GM21360 (cell line): ENCODE measurements at regions not wholly inside any gene's neighbourhood (a gene's known extent, or its start where the extent isn't known, plus 50 kb on each side); places are given as distances from the start of the nearest gene placed in this dataset.

ENCODE experiments used
- ATAC-seq: cut with Tn5 transposase; IDR thresholded peaks from one replicate; pipeline ENCODE4 v1.9.1; 2021; ENCODE audit warnings: mild to moderate bottlenecking, moderate library complexity; ENCODE audit not compliant: unreplicated experiment

DNA sequence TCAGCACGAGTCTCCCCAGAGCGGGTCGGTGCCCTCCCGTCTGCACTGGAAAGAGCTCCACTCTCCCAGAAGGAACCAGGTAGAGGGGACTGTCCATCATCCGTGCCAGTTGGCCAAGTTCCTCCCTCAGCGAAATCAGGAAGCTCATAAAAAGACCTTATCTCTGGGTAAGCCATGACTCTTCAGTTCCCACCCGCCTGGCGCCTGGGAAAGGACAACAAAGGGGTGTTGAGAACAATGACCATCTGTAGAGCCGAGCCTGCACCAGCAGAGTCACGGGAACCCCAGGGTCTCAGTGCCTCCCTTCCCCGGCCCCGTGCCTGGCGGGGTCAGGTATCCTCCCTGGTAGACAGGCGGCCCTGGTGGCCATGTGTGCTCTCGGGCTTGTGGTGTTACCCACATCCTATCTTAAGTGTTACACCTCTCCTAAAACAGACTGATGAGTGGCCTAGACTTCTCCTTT lies 190.7 kb downstream of the AXIN2 start:
- no peak for ATAC-seq

DNA sequence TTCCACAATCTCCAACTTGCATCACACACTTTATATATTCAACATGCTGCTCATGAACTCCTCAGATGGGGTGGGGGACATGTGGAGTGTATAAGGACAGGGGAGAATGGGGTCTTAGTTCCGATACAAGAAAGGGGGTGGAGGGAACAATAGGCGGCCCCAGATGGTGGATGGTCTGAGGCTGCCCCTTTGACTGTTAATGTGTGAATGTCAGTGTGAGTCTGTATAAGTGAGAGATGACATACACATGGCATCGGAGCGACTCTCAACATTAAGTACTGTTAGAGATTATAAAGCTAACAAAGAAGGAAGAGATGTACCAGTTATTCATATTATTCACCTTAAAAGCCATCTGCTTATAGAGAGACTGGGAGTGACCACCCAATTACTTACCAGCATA lies 193.1 kb downstream of the AXIN2 start:
- ATAC-seq, result no peak

DNA sequence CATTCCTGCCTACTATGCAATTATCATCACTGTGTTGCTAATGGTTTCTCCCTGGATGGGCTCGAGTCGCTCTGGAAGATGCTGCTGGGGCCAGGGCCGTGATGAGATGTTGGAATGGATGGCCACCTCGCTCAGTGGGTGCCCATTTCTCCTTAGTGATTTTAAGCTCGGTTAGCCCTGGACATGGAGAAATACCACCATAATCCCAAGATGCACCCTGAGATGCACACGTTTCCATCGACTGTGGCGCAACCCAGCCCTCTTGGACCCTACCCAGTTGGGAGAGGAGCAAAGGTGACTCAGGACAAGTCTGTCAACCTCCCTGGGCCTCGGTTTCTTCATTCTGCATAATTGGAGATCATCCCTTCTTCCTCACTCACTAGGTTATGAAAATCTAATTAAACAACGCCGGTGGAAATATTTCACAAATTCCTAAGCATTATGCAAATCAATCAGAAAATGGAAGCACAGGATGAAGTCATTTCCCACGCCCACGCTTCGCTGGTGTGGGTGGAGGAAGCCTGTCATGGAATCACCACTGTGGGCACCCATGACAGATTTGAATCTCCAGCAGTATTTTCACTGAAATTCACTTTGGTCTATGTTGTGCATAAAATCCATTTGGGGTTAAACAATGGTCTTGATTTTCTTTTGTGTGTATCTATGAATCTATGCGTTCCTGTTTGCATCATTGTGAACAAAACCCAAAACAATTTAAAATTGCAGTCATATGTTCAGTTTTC lies 195.2 kb downstream of the AXIN2 start:
- ATAC-seq, result no peak

DNA sequence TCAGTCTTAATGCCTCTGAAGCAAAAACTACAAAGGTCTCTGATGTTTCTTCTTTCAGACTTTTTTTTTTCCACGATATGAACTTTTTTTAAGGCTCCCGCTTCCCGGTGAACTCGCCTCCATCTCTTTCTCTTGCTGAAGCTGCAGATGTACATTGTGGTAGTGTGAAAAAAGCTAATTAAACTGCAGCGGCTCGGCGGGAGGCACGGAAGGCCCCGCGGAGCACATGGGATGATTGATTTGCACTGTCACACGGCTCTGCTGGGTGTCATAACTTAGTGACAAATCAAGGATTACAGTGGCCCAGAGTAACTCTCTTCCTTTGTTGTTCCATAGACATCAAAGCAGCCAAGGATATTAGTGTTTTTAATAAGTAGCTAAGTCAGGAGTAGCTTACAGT lies 196.3 kb downstream of the AXIN2 start:
- ATAC-seq, result no peak

DNA sequence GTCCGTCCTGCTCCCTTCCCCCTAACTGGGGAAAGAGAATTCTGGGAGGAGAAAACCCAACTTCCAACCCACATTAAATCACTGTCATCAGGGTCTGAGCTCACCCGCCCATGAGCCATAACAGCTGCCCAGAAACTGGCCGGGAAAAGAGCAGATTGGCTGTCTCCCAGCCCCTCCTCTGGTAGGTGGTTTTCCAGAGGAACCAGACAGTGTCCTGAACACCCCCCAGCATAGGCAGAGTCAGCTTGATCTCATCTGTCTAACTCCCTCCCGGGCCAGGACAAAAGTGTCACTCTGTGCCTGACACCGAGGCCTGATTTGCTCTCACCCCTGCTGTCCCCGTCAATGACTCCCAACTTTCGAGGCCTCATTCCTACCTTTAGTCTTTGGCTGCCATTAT lies 197.0 kb downstream of the AXIN2 start:
- ATAC-seq, result no peak

DNA sequence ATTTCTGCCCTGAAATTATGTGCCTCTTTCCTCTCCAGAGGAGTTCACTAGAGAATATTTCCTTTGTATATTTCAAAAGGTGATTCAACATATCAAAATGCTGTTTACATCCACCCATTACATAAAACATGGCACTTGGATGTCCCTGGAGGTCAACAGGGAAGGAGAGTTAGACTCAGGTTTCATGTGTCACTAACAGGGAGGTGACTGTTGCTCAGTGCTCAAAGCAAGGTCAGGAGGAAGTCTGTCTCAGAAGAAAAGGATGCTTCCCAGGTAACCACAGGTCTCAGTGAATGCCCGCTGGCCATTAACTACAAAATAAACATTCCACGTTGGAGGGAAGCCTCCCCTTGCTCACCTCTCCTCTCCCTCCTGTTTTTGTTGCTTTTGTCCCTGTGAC lies 198.6 kb downstream of the AXIN2 start:
- ATAC-seq, result peak; percentile 12

DNA sequence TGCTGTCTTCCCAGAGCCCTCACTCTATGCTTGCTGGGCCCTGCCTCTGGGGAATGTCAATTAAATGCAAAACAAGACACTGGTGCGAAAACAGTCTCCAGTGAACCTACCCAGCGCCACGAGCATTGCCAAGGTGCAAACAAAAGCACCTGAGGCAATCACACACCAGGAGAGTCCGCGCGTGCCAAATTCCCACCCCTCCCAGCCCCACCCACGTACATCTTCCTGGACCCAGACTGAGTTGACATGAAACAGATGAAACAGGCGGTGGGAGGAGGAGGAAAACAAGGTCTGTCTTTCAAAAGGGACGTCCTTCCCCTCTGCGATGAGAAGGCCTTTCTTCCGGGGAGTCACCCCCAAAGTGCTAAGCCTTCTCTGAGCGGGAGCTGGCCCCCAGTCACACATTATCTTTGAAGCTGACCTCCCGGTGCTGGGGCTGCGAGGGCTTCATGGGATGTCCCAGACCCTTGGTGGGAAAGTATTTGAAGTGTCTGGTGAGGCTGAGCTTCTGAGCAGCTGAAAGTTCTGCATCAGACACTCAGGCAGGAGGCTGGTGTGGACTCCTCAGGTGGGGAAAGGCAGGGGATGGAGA lies 200.4 kb downstream of the AXIN2 start:
- no peak for ATAC-seq

DNA sequence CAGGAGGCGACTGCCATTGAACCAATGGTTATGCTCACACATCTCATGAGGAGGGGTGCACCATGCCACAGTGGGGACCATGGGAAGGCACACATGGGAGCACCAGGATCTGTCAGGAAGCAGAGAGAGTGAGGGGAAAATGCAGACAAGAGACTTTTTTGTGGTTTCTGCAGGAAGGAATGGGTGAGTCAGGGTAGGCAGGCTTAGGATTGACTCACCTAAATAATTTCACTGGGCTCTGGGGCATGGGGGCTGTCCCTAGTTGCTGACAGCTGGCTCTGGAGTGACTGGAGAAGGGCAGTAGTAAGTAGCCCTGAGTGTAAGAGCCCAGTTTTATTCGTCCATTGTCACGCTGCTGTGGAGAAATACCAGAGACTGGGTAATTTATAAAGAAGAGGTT lies 202.4 kb downstream of the AXIN2 start:
- no peak for ATAC-seq

DNA sequence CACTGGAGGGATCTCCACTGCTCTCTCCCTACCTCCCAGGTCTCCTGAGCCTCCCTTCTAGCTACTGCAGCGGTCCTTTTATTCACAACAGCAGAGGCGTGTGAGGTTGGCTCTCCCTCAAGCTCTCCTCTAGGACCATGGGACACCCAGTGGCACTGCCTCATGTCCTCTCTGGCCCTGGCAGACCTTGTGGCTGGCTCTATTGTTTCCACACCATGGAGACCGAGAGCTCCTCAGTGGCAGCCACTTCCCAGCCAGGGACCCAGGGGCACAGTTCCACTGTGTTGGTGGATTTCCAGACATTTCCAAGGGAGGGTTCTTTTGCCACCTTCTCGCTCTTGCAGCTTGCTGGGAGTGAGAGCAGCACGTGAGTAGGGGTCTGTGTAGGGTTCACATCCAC lies 204.9 kb downstream of the AXIN2 start:
- no peak for ATAC-seq

DNA sequence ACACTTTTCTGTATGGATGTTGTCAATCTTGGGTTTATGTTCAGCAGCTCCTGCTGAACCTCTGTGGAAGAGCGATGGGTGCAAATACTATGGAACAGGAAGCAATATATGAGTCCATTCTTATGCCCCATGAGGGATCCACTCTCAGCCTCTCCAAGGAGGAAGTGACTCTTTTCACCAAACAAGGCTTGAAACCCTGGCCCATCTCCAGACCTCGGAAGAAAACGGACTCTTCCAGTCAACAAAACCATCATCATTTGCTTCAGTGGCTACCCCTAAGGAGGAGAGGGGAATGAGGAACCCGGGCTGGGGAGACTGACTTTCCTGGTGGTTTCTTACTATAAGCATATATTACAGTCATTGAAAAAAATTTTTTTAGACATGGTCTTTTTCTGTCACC lies 206.2 kb downstream of the AXIN2 start:
- ATAC-seq, result no peak

DNA sequence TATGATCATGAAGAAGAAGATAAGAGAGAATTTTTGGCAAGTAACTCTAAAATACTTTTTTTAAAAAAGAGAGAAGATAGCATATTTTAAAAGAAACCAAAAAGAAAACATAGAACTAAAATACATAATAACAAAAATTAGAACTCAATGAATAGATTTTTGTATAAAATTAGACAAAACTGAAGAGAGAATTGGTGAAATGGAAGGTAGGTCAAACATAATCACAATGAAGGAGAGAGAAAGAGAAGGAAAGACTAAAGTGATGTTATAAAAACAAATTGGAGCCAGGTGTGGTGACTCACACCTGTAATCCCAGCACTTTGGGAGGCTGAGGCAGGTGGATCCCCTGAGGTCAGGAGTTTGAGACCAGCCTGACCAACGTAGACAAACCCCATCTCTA lies 211.5 kb downstream of the AXIN2 start:
- no peak for ATAC-seq

DNA sequence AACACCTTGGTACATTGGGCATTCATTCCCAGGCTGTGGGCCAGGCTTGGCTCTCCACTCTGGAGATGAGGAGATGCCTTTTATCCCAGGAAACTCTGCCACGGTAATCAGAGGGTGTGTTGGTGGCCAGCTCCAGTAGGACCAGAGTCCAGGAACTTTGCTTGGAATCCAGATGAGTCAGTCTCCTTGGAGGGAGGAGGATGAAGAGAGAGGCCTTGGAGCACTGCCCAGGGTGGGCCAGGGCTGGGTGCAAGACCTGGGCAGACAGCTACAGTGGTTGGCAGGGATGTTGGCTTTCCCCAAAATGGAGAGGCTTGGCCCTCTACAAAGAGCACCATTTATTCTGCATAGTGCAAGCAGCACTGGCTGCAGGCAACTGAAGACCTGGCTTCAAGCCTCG lies 209.0 kb downstream of the RGS9 start:
- ATAC-seq, result no peak

DNA sequence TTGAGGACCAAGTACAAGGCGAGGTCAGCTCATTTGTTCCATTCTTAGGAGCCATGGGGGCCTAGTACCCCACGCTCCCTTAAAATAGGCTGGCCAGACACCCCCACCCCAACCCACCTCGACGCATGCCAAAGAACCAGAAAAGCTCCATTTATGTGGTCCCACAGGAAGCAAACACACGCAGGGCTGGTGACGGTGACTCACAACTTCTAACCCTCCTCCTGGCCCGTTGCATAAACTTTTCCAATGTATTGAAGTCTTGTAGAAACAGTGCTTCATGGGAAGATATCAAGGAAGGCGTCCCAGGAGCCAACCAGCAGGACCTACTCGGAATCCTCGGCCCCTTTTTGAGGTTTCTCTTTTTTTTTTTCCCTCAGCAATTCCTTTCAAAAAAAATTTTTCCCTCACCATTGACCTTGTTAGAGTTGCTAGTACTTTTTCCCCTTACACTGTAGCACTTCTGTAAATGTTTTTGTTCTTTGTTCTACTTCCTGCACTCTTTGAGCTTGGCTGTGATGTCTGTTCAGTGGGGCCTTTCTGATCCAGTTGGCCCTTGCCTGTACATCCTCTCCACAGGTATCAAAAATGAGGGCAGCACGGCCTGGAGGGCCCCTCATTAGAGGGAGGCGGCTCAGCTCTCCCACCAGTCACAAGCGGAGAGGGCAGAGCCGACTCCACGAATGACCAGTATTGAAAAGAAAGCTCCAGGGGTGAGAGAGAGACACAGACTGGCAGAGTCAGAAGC lies 208.3 kb downstream of the RGS9 start:
- no peak for ATAC-seq

DNA sequence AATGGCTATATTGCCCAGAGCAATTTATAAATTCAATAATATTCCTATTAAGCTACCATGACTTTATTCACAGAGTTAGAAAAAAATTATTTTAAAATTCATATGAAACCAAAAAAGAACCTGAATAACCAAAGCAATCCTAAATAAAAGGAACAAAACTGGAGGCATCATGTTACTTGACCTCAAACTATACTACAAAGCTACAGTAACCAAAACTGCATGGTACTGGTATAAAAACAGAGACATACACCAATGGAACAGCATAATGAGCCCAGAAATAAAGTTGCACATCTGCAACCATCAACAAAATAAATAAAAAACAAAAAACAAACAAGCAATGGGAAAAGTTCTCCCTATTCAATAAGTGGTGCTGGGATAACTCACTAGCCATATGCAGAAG lies 203.2 kb downstream of the RGS9 start:
- no peak for ATAC-seq

DNA sequence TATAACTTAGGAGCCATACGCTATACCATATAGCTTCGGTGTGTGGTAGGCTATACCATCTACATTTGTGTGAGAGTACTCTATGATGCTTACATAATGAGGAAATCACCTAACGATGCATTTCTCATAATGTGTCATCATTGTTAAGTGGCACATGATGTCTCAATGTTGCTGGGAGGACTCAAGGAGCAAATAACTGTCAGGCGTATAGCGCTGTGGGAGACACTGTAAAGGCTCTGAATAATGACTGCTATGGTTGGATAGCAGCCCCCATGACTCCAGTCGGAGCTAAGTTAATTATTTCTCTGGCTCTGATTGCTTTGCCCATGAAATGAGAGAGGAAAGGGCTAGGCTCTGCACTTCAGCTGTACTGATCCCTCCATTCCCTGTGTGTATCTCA lies 197.2 kb downstream of the RGS9 start:
- no peak for ATAC-seq

DNA sequence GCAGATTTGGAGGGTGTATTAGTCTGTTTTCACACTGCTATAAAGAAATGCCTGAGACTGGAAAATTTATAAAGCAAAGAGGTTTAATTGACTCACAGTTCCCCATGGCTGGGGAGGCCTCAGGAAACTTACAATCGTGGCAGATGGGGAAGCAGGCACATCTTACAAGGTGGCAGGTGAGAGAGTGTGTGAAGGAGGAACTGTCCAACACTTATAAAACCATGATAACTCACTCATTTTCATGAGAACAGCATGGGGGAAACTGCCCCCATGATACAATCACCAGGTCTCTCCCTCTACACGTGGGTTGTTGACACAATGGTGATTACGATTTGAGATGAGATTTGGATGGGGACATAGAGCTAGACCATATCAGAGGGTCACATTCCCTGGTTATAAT lies 195.6 kb downstream of the RGS9 start:
- no peak for ATAC-seq

DNA sequence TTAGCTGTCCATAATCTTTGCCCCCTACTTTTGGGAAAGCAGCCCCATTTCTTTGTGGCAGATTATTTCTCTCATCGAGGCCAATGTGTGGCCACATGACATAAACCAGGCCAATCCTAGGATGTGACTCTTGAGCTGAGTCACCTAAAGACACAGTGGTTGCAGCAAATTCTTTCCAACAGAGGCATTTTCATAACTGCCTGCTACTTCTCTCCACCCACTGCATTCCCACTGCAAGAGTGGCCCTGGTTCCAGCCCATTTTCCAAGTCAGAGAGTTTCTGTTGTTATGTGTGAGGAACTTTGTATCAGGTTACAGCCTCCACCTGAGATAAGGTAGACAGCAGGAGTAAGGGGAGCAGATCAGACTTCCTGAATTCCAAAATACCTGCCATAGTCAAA lies 195.2 kb downstream of the RGS9 start:
- no peak for ATAC-seq

DNA sequence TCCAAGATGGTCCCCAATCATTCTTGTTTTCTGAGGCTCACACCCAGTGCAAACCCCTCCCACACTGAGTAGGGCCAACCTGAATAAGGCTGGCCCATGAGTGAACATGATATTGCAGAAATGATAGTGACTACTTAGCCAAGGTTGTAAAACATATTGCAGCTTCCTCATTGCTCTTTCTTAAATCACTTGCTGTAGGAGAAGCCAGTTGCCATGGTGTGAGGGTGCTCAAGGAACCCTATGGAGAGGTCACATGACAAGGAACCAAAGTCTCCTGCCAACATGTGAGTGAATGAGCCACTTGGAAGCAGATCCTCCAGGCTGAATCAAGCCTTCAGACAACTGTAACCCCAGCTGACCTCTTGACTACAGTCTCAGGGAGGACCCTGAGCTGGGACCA lies 191.4 kb downstream of the RGS9 start:
- no peak for ATAC-seq

DNA sequence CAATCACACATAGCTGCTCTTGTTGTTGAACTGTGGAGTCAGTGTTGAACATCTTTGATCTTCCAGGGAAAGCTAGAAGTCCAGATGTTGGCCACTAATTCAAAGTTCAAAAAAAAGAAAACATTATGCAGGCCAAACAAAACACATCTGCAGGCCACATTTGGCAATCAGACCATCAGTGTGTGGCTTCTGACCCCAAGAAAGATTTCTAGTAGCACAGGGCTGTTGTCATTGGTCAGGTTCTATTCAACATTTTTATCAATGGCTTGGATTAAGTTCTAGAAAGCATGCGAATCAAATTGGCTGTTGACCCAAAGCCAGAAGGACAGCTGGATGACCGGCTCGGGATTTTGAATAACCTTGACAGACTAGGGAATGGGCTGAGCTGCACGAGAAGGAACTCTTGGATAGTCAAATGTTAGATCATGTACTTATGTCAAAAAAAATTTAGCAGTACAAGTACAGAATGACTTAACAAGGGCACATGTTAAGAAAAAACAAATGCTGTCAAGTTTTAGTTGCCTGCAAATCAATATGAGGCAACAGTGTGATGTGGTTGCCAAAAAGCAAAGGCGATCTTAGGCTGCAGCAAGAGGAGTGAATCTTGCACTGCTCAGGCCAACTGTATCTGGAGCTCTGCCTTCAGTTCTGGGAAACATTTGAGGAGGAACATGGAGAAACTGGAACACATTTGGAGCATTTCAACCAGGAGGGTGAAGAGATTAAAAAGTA lies 187.6 kb downstream of the RGS9 start:
- ATAC-seq, result no peak

DNA sequence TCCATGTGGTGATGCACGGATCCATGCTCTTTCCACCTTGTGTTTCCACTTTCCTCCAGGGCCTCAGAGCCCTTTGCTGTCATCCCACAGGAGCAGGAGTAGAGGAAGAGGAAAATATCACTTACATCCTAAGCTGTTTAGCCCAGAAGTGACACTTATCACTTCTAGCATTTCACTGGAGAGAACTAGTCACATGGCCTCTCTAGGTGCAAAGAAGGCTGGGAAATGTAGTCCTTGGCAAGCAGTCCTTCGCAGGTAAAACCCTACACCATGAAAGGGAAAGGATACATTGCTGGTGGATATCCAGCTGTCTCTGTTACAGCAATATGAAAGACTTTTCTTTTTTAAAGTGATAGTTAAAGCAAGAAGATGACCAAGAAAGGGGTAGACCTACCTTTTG lies 185.9 kb downstream of the RGS9 start:
- no peak for ATAC-seq

DNA sequence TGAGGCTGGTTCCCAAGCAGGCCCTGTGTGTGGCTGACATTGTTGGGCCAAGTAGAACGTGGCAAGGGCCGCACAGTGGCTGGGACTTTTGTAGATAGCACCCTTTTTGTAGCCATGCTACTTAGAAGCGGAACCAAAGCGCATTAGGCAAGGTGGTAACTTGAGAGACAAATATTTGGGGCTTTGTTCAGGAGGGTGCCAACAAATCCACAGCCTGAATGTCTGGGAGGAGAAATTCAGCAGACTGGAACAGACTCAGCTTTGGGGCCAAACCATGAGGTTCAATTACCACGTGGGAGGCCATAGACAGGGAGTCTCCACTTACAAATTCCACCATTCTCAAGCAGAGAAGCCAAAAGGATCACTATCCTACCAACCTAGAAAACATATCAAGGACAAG lies 183.7 kb downstream of the RGS9 start:
- ATAC-seq, result no peak

DNA sequence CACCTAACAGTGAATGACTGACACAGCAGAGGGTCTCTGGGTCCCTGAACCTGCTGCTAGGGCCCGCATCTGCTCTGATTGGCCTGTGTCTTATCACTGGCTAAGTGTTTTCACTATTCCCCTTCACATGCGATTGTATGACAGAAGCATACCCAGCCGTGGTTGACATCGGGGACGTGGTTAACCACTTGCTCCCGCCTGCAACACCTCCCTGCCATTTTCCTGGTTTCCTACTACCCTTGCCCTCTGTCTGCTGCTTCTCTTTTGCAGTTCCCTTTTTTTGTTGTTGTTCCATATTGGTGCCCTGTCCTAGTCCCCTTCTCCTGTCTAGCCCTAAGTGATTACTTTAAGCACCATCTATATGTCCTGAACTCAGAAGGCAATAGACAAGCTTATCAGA lies 177.0 kb downstream of the RGS9 start:
- ATAC-seq, result no peak
